IMR-90 (cell line): ENCODE measurements at regions not wholly inside any gene's neighbourhood (a gene's known extent, or its start where the extent isn't known, plus 50 kb on each side); places are given as distances from the start of the nearest gene placed in this dataset.

Experiments
- ATAC-seq: fragments of 200-7000 bp; cut with Tn5 transposase; 2 replicates; pipeline ENCODE4 v1.9.1; 2020; ENCODE audit warnings: low read depth, mild to moderate bottlenecking, moderate library complexity
- BruUV-seq: library from RNA; stranded (reverse); fragments of 400-500 nt; replicated peaks from 2 replicates; lab custom pipeline; 2021; lab: Mats Ljungman, UMichigan
- CTCF ChIA-PET: fragments of 300-600 bp; formaldehyde crosslinking; extraction: SDS; loops from one replicate; lab custom pipeline; 2021; ENCODE audit warnings: antibody characterized with exemption; lab: Yijun Ruan, JAX
- POLR2A ChIA-PET: fragments of 300-600 bp; sonication (Branson Sonifier 250); formaldehyde crosslinking; loops from one replicate; lab custom pipeline; 2022; ENCODE audit warnings: antibody characterized with exemption; ENCODE audit not compliant: unreplicated experiment; lab: Charles Lee
- DNase-seq: peaks from one replicate; pipeline ENCODE4 v3.0.0; 2013
- H2AFZ ChIP-seq: replicated peaks from 2 replicates; pipeline ENCODE3; 2013; ENCODE audit warnings: low read length, mild to moderate bottlenecking; ENCODE audit not compliant: poor library complexity
- H2AK5ac ChIP-seq: 2 replicates; pipeline ENCODE4 v1.6.1; 2013; ENCODE audit warnings: low read depth, low read length, inconsistent platforms
- H2AK9ac ChIP-seq: replicated peaks from 2 replicates; pipeline ENCODE3; 2013; ENCODE audit warnings: mild to moderate bottlenecking, low read depth, low read length, moderate library complexity; ENCODE audit not compliant: poor library complexity
- H2BK120ac ChIP-seq: 2 replicates; pipeline ENCODE4 v1.6.1; 2013; ENCODE audit warnings: low read depth, low read length, inconsistent platforms
- H2BK15ac ChIP-seq: 3 replicates; pipeline ENCODE4 v1.6.1; 2013; ENCODE audit warnings: low read depth, low read length, inconsistent platforms
- H2BK20ac ChIP-seq: 2 replicates; pipeline ENCODE4 v1.6.1; 2013; ENCODE audit warnings: low read depth, mild to moderate bottlenecking, inconsistent platforms, low read length, moderate library complexity
- H2BK5ac ChIP-seq: 2 replicates; pipeline ENCODE4 v1.6.1; 2013; ENCODE audit warnings: mild to moderate bottlenecking, low read depth, low read length, inconsistent platforms; ENCODE audit not compliant: poor library complexity, severe bottlenecking
- H3K14ac ChIP-seq: replicated peaks from 2 replicates; pipeline ENCODE4 v1.6.1; 2013; ENCODE audit warnings: low read depth, low read length, inconsistent platforms
- H3K18ac ChIP-seq: 2 replicates; pipeline ENCODE4 v1.6.1; 2013; ENCODE audit warnings: low read depth, low read length, control low read depth
- H3K23ac ChIP-seq: 2 replicates; pipeline ENCODE4 v1.6.1; 2013; ENCODE audit warnings: low read depth, low read length, inconsistent platforms
- H3K27ac ChIP-seq: 2 replicates; pipeline ENCODE4 v1.5.1; 2013; ENCODE audit warnings: mild to moderate bottlenecking, control low read depth, low read length; ENCODE audit not compliant: insufficient read depth
- H3K27me3 ChIP-seq: 2 replicates; pipeline ENCODE4 v1.6.1; 2013; ENCODE audit warnings: low read length; ENCODE audit not compliant: control insufficient read depth, insufficient read depth
- H3K36me3 ChIP-seq: 2 replicates; pipeline ENCODE4 v1.6.1; 2013; ENCODE audit warnings: low read length, mixed read lengths; ENCODE audit not compliant: control insufficient read depth, insufficient read depth
- H3K4ac ChIP-seq: 2 replicates; pipeline ENCODE4 v1.6.1; 2013; ENCODE audit warnings: low read depth, low read length, inconsistent platforms
- H3K4me1 ChIP-seq: 2 replicates; pipeline ENCODE4 v1.6.1; 2013; ENCODE audit warnings: low read length, mixed read lengths; ENCODE audit not compliant: control insufficient read depth, insufficient read depth
- H3K4me2 ChIP-seq: 2 replicates; pipeline ENCODE4 v1.6.1; 2013; ENCODE audit warnings: low read depth, mild to moderate bottlenecking, control low read depth, low read length, moderate library complexity
- H3K4me3 ChIP-seq: 2 replicates; pipeline ENCODE4 v1.5.1; 2013; ENCODE audit warnings: low read depth, mild to moderate bottlenecking, control low read depth, low read length, moderate library complexity; ENCODE audit not compliant: insufficient read depth
- H3K56ac ChIP-seq: 2 replicates; pipeline ENCODE4 v1.6.1; 2013; ENCODE audit warnings: low read length, inconsistent platforms; ENCODE audit not compliant: insufficient read depth; ENCODE audit errors: extremely low read depth
- H3K79me1 ChIP-seq, 2 experiments: 2 replicates each; pipeline ENCODE4 v1.6.1; 2013; ENCODE audit warnings: low read length in 2 of 2, inconsistent platforms in 1 of 2, low read depth in 1 of 2
- H3K9ac ChIP-seq: 2 replicates; pipeline ENCODE4 v1.6.1; 2013; ENCODE audit warnings: low read depth, low read length, control low read depth
- H3K9me1 ChIP-seq: 2 replicates; pipeline ENCODE4 v1.6.1; 2013; ENCODE audit warnings: low read length, inconsistent platforms; ENCODE audit not compliant: insufficient read depth
- H3K9me3 ChIP-seq: 2 replicates; pipeline ENCODE4 v1.6.1; 2013; ENCODE audit warnings: low read length; ENCODE audit not compliant: control insufficient read depth, insufficient read depth
- H4K20me1 ChIP-seq: 2 replicates; pipeline ENCODE4 v1.6.1; 2013; ENCODE audit warnings: low read length, inconsistent platforms; ENCODE audit not compliant: insufficient read depth
- H4K5ac ChIP-seq: 2 replicates; pipeline ENCODE4 v1.6.1; 2013; ENCODE audit warnings: mild to moderate bottlenecking, low read depth, low read length, control low read depth
- H4K8ac ChIP-seq, 2 experiments: 2 replicates each; pipeline ENCODE4 v1.6.1; 2013; ENCODE audit warnings: low read depth in 2 of 2, low read length in 2 of 2, control low read depth in 1 of 2, inconsistent platforms in 1 of 2
- H4K91ac ChIP-seq: 2 replicates; pipeline ENCODE4 v1.6.1; 2013; ENCODE audit warnings: low read depth, low read length, inconsistent platforms; ENCODE audit not compliant: insufficient read depth
- BHLHE40 ChIP-seq: fragments of 150-350 bp; IDR thresholded peaks from 2 replicates; pipeline ENCODE4 v1.6.1; 2016; ENCODE audit warnings: mild to moderate bottlenecking, low read depth, low read length
- CEBPB ChIP-seq: IDR thresholded peaks from 2 replicates; pipeline ENCODE4 v1.6.1; 2012; ENCODE audit warnings: low read depth, low read length, improper control_type of control experiment
- FOS ChIP-seq: fragments of 150-350 bp; IDR thresholded peaks from 2 replicates; pipeline ENCODE4 v1.6.1; 2016; ENCODE audit warnings: low read depth, low read length
- MXI1 ChIP-seq: IDR thresholded peaks from 2 replicates; pipeline ENCODE4 v1.6.1; 2012; ENCODE audit warnings: low read depth, mild to moderate bottlenecking, low read length, moderate library complexity, borderline replicate concordance
- NFE2L2 ChIP-seq: fragments of 150-350 bp; IDR thresholded peaks from 2 replicates; pipeline ENCODE4 v1.6.1; 2016; ENCODE audit warnings: low read depth, mild to moderate bottlenecking, low read length
- WGBS, 2 experiments: methylation state at CpG; one replicate each; pipeline versions ENCODE4 v1.1.5 to v1.1.7; 2013; ENCODE audit warnings: missing lambda C conversion rate in 2 of 2; ENCODE audit not compliant: insufficient read length in 1 of 2; ENCODE audit errors: extremely low coverage in 2 of 2; 5-methylcytosine and 5-hydroxymethylcytosine counted together
- dilution Hi-C: fragments of 300-500 bp; cut with HindIII; formaldehyde crosslinking; loops from one replicate; pipeline ENCODE4 v1.14.3; 2018; ENCODE audit warnings: low sequenced_read_pairs; ENCODE audit not compliant: unreplicated experiment
- in situ Hi-C: fragments of 300-500 bp; cut with MboI; formaldehyde crosslinking; loops from 3 replicates; pipeline ENCODE4 v1.14.3; 2019; ENCODE audit warnings: low sequenced_read_pairs, inconsistent platforms, mixed read lengths
- intact Hi-C: fragments of 100-400 bp; cut with micrococcal nuclease; formaldehyde crosslinking; loops from 2 replicates; pipeline ENCODE4 v1.10.0; 2022

DNA sequence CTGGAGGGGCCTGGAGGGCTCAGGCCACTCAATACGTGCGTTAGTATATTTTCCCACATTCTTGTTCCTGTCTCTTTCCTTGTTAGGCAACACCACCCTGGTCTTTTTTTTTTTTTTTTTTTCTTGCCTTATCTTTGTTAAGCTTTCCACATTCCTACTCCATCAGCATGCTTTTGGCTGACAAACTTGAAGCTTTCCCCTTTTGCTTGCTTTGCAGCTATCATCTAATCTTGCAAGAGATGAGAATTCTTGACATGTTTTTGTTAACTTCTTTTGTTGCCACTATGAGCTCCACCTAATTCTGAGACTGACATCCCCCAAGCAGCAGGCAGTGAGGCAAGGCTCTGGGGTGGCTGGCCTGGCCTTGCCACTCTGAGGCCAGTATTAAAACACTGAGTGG lies 52.5 kb upstream of the NRP1 start:
- no TSS peak for BruUV-seq
- H4K91ac ChIP-seq = no peak overlapping the region
- H3K14ac ChIP-seq = no peak overlapping the region
- no peaks in the 10 kb centered on the region for H3K9me1 ChIP-seq
- H3K36me3 ChIP-seq = no peaks in the 10 kb centered on the region
- TF ChIP-seq NFE2L2 (no peak), MXI1 (no peak), BHLHE40 (no peak; the same call in 1 of the 2 replicates), CEBPB (peak; percentile 9; the same call in 1 of the 2 replicates), FOS (no peak)
- ChIA-PET CTCF (no interaction called here), POLR2A (no interaction called here)
- in situ Hi-C loops (no loop called here), dilution Hi-C loops (no loop called here), intact Hi-C loops (no loop called here)
- H3K27me3 ChIP-seq = no peaks in the 10 kb centered on the region
- no peak overlapping the region for H3K27ac ChIP-seq
- no peak overlapping the region for H4K5ac ChIP-seq
- H3K4me1 ChIP-seq = peaks cover 5% of the 10 kb centered on the region
- H2BK5ac ChIP-seq = no peak overlapping the region
- ATAC-seq = 0 out of 2 replicates have a peak, but pooled peaks have one; percentile 13
- no peak overlapping the region for H3K56ac ChIP-seq
- H3K79me1 ChIP-seq = no peaks in the 10 kb centered on the region
- no peak overlapping the region for H3K18ac ChIP-seq
- H3K4ac ChIP-seq = no peak overlapping the region
- no peak overlapping the region for H3K4me3 ChIP-seq
- H3K9me3 ChIP-seq = no peaks in the 10 kb centered on the region
- DNase-seq = peak; percentile 31
- no peaks in the 10 kb centered on the region for H4K20me1 ChIP-seq
- no peak overlapping the region for H3K9ac ChIP-seq
- no peak overlapping the region for H3K23ac ChIP-seq
- H2AFZ ChIP-seq = no peak overlapping the region
- no peak overlapping the region for H2BK15ac ChIP-seq
- H3K4me2 ChIP-seq = no peak overlapping the region
- H2AK9ac ChIP-seq = no peak overlapping the region
- no peak overlapping the region for H2BK120ac ChIP-seq
- no peak overlapping the region for H4K8ac ChIP-seq
- no peak overlapping the region for H2AK5ac ChIP-seq
- no CpG with 5 or more reads among the region's 2 CpGs for WGBS, 2 experiments
- H2BK20ac ChIP-seq = no peak overlapping the region
